HG03439 (cell line): ENCODE measurements at regions not wholly inside any gene's neighbourhood (a gene's known extent, or its start where the extent isn't known, plus 50 kb on each side); places are given as distances from the start of the nearest gene placed in this dataset.

ENCODE experiments used
- ATAC-seq: cut with Tn5 transposase; IDR thresholded peaks from one replicate; pipeline ENCODE4 v1.9.1; 2021; ENCODE audit warnings: mild to moderate bottlenecking, moderate library complexity; ENCODE audit not compliant: unreplicated experiment

DNA sequence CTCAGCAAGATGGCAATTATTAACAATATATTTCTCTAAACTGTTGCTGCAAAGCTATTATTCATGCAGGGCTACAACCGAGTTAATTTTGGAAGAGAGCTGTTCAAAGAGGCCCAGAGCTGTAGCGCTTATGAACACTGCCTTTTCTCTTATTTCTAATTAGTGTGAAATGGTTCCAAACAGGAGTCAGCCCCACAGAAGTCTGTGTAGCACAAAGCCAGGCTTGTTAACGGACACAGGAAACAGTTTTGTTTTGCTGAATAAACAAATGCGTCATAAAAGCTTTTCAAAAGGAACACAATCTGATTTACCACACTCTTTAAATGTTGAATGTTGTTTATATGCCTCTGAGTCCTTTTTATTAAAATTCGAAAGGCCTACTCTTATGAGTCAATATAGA, 396.5 kb downstream of the ANXA1 start:
- no peak for ATAC-seq

DNA sequence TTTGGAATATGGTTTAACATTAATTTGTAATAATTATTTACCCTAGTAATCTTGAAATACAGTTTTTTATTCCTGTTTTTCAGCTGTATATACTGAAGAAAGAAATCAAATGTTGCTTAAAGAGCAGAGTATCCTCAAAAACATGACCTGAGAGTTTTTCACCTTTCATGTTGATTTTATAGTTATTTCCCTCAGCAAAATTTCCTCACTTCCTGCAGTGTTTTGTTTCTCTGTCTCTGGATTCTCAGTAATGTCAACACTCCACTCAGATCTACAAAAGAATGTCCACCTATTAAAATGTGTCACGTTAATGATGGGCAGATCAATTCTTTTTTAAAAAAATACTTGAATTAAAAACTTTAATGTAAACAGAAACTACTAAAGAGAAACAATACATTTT, 398.3 kb downstream of the ANXA1 start:
- ATAC-seq = no peak

DNA sequence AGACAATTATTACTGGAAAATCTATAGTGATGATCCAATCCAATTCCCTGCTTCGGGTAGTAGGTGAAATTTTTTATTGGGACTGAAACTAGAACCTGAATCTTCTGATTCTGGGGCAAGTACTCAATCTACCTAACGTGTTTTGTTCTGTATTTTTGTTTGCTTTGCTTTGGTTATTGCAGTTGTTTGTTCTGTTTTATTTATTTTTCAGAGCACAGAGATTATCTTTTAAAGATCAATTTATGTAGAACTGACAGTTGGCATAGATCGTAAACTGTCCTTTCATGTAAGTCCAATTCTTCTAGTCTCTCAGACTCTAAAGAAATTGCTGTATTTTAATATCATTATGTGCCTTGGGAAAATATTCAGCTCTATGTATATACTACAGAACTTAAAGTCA, 401.6 kb downstream of the ANXA1 start:
- ATAC-seq = no peak

DNA sequence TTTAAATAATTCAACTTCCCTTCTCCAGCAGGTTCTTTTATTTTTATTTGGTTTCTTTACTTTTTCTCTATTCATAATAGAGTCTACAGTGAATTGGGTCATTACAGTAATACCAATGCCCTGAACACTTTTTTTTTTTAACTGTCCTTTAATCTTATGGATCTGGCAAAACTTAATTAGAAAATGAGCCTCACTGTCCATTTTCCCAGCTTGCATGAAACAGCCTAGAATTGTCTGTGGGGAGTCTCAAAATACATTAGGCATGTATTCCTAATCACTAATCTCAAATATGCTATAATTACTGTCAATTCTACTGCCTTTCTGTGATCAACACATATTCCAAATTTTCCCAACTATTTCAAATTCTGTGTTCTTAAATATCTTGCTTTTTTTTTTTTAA, 406.8 kb downstream of the ANXA1 start:
- ATAC-seq = no peak

DNA sequence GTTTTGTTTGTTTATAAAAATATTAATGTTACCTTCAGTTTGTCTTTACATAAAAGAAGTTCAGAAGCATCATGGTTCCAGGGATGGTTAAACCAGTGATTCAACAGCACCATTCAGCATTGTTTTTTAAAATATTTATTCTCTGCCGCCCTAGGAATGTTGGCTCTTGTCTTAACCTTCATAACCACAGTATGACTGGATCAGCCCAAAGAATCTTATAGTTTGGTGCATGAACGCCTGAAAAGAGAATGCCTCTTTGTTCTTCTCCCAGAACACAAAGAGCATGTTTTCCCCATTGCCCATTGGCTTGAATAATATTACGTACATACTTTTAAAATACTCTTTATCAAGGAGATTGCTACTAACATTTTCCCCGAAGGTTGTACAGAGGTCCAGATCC, 413.4 kb downstream of the ANXA1 start:
- ATAC-seq = no peak

DNA sequence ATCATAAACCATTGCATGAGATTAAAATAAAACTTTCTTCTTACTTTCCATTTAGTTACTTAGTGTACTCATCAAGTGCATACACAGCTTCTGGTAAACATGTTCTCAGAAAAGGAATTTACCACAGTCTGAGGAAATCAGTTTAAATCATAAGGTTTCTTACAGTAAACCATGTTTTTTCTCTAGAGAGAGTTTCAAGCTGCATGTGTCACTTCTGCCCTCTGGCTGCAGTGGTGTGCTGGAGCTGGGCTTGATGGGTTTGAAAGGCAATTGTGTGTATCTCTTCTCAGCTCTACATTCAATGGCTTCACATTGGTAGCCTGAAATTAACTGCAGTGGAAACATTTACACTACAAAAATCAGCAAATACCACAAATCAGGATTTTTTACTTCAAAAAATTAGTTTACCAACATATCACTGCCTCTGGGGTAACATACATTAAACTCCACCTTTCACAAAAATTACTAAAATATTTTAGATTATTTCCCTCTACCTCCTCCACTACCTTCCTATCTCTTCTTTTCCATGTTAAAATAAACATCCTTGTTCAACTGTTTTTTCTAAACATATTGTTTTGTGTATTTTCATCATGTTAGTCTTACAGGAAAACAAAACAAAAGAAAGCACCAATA, 414.3 kb downstream of the ANXA1 start:
- ATAC-seq = no peak

DNA sequence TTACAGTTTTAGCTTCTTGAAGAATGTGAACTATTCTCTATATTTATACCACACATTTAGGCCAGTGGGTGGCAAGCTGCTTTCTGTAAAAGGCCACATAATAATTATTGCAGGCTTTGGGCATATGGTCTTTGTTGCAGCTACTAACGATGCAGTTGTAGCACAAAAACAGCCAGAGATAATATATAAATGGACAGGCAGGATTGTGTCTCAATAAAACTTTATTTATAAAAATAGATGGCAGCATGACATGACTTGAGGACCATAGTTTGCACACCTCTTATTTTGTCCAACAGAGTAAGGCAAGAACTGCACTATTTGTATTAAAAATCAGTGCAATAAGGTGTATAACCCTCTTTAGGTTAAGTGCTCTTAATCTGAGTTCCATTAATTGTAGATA, 415.0 kb downstream of the ANXA1 start:
- no peak for ATAC-seq

DNA sequence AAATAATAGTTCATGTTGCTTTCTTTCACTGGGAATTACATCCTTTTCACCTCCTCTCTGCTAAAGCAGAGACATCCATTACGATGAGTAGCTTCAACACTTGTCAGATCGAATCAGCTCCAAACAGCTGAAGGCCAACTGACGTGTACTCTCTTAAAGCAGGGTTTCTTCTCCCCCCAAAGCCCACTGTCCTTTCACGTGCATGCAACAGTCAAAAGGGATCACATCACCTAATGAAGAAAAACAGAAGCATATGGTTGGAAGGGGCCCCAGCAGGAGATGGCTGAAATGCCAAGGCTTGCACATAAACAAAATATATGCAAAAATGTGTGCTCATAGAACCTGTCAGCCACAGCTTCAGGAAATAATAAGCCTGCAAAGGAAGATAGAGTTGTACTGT, 421.6 kb downstream of the ANXA1 start:
- ATAC-seq = no peak

DNA sequence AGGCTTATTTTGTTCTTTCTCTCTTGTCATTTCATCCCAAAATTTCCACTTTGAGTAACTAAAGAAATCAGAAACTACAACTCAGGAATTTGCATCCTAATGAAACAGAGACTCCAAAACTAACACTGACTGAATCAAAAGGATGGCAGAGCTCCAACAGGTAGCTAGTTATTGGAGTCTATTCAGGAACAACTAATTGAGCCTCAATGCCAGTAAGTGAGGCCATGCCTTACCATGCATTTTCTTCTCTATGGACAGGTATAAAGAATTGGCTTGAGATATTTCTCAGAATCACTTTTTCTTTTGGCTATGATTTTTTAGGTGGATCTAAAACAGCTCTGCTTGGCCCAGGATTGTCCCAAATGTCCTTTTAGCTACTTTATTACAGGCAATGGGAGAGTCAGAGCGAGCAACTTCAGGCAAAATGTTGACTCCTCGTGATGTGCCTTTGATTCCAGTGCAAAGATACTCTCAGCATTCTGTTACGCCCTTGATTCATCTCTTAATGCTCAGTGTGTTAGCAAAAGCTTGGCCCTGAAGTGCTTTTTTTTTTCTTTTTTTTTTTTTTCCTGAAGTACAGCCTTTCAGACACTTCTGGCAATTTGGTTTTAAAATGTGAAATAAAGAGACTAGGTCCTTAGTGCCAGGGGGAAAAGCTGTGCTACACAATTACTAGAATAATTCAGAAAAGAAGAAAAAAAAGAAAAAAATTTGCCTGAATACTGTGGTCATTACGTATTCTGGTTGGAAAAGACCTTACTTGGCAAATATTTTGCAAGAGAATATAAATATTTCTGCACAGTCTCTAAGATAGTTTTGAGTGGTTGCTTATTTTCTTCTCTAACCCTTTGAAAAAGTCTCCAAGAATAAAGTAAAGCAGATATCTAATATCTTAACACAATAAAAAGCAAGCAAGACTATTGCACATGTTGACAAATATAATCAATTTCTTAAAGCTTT, 423.7 kb downstream of the ANXA1 start:
- ATAC-seq = no peak

DNA sequence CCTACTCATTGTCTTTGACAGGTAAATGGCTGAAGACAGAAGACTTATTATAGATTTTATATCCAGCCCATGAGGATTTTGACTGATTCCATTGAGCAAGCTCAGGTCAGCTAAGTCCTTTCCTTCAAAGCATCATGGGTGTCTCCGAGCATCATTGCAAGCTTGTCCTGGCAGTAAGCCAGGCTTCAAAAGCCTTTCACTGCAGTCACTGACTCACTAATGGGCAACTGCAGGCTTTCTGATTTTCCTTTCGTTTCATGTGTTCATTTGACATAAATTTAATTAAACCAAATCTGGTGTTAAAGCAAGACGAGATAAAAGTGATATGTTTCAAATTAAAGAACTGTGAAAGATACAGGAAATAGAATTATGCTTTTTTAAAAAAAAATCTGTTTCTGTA, 426.2 kb downstream of the ANXA1 start:
- no peak for ATAC-seq

DNA sequence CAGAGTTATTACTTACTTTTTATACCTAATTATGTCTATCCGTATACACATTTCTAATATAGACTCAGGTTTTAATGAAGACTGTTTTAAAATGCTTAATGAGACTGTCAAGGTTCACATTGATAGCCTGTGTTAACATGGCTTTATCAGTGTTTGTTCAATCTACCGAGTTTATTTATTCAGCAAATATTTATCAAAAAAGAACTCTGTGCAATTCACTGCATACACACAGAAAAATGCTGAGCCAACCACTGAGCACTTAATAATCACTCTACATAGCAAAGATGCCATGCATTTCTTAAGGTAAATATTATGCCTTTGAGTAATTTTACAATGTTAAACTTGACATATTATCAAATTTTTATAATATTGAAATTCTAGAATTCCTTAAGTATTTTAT, 428.2 kb downstream of the ANXA1 start:
- ATAC-seq = no peak

DNA sequence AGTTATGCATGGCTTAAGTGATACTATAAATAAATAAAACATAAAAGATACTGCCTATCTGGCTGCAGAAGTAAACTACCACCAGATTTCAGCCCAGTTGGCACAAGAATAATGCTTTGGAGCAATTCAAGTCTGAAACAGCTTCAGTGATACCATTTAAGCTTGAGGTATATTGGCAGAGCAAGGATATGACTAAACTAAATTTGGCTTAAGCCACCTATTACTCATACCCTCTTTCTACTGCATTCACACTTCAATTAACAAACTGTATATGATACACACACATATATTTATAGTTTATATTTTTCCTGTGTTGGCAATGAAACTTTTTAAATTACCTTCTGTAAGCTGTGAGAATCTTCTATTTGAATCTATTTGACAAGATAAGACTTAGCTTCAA, 431.9 kb downstream of the ANXA1 start:
- ATAC-seq = no peak

DNA sequence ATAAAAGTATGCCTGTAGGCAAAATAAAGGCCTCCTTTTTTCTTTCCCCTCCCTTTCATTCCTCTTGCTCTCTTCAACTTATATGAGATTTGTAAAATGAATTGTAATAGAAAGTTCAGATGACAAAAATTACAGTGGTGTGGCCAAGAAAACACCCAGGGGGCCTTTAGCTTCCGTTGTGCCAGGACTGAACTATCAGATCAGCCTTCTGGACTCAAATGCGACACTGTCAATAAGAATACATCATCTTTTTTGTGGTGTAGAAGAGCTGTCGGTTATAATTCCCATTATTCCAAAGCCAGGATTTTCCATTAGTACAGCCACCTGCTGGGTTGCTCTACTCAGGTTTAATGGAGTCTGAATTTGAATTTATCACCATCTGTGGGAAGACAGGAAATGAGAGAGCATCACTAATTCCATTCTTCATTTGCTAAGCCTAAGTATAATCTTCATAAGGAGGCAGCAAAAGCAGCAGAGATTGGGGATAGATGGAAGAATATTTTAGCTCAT, 443.4 kb downstream of the ANXA1 start:
- no peak for ATAC-seq

DNA sequence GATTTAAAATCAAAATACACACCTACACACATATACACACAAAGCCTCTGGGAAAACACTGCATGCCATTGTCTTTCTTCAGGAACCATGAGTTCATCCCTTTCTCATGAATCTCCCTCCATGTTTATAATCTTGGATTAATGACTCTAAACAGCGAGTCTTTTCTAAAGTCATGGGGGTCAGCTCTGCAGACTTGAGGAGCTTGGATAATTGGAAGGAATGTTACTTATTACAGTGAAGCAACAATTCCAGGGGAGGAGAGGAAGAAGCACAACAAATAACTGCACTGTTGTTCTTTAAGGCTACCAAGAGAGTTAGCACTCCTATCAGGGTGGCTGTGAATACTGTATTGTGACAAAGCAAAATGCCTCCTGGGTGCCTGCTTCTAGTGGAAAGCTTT, 444.7 kb downstream of the ANXA1 start:
- no peak for ATAC-seq

DNA sequence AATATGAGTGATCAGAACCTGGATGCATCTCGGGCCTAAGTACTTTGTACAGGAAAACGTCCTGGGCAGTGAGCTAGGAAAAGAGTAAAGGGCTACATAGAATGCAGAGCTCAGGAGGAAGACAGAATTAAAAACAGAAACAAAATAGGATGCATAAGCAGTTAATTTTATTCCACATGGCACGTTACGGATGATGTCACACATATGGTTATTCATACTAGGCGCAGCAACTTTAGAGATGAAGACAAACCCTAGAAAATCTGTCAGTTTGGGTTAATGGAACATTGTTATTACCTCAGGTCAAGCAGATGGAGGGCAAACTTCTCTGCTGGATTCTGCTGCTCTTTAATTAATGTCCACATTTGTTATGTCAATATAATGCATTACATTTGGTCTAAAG, 445.4 kb downstream of the ANXA1 start:
- ATAC-seq = no peak

DNA sequence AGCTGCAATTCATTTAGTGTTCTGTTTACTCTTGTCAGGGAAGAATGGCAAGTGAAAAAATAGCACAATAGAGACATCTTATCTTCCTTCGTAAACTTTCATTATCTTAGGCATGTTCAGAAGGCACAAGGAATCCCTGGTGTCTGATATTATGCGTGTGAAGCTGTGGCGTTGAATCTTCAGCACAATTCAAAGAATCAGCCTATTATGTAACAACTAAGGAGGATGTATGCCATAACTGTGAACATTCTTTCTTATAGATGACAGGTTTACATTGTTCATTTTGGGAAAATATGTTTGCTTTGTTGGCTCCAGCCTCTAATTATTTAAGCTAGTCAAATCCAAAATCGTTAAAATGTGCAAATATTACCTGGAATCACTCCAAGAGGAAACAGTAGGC, 446.1 kb downstream of the ANXA1 start:
- ATAC-seq = no peak

DNA sequence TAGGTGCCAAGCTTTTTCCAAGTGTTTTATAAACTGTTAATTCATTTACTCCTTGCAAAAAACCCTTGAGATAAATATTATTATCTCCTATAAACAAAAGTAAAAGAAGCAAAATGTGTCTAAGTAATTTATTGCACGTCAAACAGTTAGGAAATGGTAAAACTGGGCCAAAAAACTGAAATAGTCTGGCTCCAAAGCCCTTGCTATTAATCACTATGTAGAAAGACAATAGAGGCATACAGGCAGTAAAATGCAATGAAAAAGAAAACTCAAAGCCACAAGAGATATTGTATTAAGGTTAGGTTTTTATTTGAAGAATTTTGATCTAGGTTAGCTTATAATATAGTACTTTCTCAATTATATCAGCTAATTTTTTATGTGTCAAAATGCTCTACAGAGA, 457.7 kb downstream of the ANXA1 start:
- no peak for ATAC-seq

DNA sequence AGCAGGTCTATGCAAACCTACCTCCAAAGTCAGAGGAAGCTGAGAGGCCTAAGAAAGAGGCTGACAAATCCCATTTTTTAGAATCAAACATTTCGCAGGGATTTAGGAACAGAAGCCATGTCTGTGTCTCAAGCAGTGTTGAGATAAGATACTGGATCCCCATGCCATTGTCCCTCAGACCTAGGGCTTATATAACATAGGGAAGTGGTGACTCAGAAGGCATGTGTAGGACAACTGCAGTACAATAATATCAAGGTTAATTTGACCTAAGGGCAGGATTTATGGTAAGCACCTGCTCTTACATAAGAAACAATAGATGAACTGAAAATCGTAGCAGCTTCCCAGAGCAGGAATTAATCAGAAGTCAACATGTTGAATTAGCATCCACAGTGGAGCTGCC, 459.4 kb downstream of the ANXA1 start:
- ATAC-seq = no peak

DNA sequence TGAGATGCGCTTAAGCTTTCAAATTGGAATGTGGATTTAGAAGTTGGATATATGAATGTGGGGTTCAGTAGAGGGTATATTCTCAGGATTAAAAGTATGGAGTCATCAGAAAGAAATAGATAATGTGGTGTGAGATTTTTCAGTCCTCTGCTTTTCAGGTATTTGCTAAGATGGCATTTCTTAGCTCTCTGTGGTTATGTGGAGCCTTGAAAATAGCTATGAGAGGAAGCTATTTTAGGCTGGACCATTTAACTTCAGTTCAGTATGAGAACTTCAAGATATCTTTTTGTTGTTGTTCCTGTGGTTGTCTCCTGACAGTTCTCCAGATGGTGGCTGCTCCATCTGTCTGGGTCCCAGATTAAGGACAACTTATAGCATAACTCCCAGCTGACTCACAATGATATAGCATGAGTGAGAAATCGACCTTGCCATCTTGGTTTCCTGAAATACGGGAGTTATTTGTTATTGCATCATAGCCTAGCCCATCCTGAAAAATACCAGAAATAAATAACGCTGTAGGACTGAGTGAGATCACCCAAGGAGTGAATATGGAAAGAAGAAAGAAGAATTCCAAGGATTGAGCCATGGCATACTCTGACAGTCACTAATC, 461.5 kb downstream of the ANXA1 start:
- no peak for ATAC-seq

DNA sequence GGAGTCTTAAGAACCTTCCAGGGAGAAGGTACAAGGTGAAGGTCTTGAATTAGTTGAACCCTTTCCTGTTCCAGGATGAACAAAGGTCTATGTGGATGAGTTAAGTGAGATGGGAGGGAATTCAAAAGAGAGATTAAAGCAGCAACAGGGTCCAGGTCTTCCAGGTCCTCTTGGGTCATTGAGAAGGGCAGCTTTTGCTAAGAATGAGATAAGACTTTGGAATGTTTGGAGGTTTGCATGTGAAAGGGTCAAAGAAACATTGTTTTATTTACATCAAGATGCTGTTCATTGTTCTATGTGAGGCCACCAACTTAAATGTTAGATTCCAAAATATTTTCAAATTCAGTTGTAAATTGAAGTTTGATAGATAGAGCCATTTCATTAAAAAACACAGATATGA, 463.9 kb downstream of the ANXA1 start:
- ATAC-seq = no peak

DNA sequence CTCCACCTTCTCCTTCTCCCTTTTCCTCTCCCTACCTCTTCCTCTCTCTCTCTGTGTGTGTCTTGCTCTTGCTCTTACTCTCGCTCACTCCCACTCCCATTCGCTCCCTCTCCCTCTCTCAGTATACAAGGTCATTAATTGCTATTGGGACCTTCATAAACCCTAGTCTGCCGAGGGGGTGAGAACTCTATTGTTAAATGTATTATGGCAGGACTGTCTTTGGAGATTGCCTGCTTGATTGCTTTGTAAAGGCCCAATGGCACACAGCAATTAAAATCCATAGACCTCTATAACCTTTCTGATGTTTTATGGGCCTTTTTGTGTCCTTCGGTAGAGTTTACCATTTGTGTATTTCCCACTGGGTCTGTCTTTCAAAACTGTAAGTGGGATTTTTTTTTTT, 465.9 kb downstream of the ANXA1 start:
- ATAC-seq = no peak

DNA sequence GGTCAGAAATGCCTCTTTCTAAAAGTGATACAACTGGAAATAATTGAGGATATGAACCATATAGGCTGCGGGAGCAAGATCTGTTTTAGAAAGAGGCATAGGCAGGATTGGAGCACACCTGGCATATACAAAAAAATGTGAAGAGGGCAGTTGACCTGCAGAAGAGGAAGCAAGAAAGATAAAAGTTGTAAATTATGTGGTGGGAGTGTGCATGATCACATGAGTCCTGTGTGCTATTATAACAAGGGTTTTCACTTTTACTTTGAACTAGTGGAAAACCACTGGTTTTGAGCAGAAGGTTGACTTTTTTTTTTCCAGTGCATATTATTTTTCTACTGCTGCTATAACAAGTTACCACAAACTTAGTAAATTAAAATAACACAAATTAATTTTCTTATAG, 489.3 kb downstream of the ANXA1 start:
- no peak for ATAC-seq
